Loucy (cell line): ENCODE measurements at regions not wholly inside any gene's neighbourhood (a gene's known extent, or its start where the extent isn't known, plus 50 kb on each side); places are given as distances from the start of the nearest gene placed in this dataset.

Source experiments
- H2AFZ ChIP-seq: fragments of 200-600 bp; sonication (generic); 2 replicates; pipeline ENCODE4 v1.6.0; 2016; ENCODE audit warnings: antibody characterized with exemption, mild to moderate bottlenecking, low read length, moderate library complexity
- H3F3A ChIP-seq: fragments of 200-600 bp; 2 replicates; pipeline ENCODE4 v1.6.0; 2016; ENCODE audit warnings: antibody characterized with exemption, low read depth, mild to moderate bottlenecking
- H3K27me3 ChIP-seq: fragments of 200-600 bp; sonication (generic); 2 replicates; pipeline ENCODE4 v1.6.1; 2014; ENCODE audit warnings: low read length, mild to moderate bottlenecking; ENCODE audit not compliant: insufficient read depth, poor library complexity, severe bottlenecking
- H3K36me3 ChIP-seq: fragments of 200-600 bp; sonication (generic); 2 replicates; pipeline ENCODE4 v1.6.1; 2016; ENCODE audit warnings: low read length; ENCODE audit not compliant: insufficient read depth
- H3K4me1 ChIP-seq: fragments of 200-600 bp; sonication (generic); 2 replicates; pipeline ENCODE4 v1.5.1; 2014; ENCODE audit warnings: low read length, mild to moderate bottlenecking; ENCODE audit not compliant: insufficient read depth, poor library complexity, severe bottlenecking
- H3K4me2 ChIP-seq: fragments of 200-600 bp; sonication (generic); 2 replicates; pipeline ENCODE4 v1.6.0; 2014; ENCODE audit warnings: antibody characterized with exemption, low read length, low read depth, mild to moderate bottlenecking; ENCODE audit not compliant: poor library complexity, severe bottlenecking
- H3K4me3 ChIP-seq: fragments of 200-600 bp; sonication (generic); 2 replicates; pipeline ENCODE4 v1.5.1; 2014; ENCODE audit warnings: low read length, mild to moderate bottlenecking, mixed read lengths; ENCODE audit not compliant: poor library complexity, severe bottlenecking
- H3K79me2 ChIP-seq: fragments of 200-600 bp; sonication (generic); 2 replicates; pipeline ENCODE4 v1.6.1; 2014; ENCODE audit warnings: low read length; ENCODE audit not compliant: insufficient read depth
- H3K9ac ChIP-seq: fragments of 200-600 bp; sonication (generic); 2 replicates; pipeline ENCODE4 v1.6.0; 2014; ENCODE audit warnings: mild to moderate bottlenecking, low read depth, low read length, moderate library complexity; ENCODE audit not compliant: poor library complexity, severe bottlenecking
- H3K9me2 ChIP-seq: fragments of 200-600 bp; sonication (generic); replicated peaks from 2 replicates; pipeline ENCODE4 v1.6.1; 2016; ENCODE audit warnings: low read depth, low read length, mixed read lengths
- H3K9me3 ChIP-seq: fragments of 200-600 bp; sonication (generic); 2 replicates; pipeline ENCODE4 v1.6.1; 2014; ENCODE audit warnings: mild to moderate bottlenecking, antibody characterized with exemption, low read length, low read depth; ENCODE audit not compliant: insufficient read depth
- H4K20me1 ChIP-seq: fragments of 200-600 bp; sonication (generic); 2 replicates; pipeline ENCODE4 v1.6.0; 2014; ENCODE audit warnings: antibody characterized with exemption, low read length, mild to moderate bottlenecking; ENCODE audit not compliant: insufficient read depth, poor library complexity, severe bottlenecking
- CTCF ChIP-seq: fragments of 200-600 bp; sonication (generic); conservative IDR thresholded peaks from 2 replicates; pipeline ENCODE4 v1.5.1; 2014; ENCODE audit warnings: mild to moderate bottlenecking, antibody characterized with exemption, low read length
- EZH2phosphoT487 ChIP-seq: fragments of 200-600 bp; IDR thresholded peaks from 2 replicates; pipeline ENCODE4 v1.6.1; 2018; ENCODE audit warnings: antibody characterized with exemption, mild to moderate bottlenecking, moderate library complexity, borderline replicate concordance

DNA sequence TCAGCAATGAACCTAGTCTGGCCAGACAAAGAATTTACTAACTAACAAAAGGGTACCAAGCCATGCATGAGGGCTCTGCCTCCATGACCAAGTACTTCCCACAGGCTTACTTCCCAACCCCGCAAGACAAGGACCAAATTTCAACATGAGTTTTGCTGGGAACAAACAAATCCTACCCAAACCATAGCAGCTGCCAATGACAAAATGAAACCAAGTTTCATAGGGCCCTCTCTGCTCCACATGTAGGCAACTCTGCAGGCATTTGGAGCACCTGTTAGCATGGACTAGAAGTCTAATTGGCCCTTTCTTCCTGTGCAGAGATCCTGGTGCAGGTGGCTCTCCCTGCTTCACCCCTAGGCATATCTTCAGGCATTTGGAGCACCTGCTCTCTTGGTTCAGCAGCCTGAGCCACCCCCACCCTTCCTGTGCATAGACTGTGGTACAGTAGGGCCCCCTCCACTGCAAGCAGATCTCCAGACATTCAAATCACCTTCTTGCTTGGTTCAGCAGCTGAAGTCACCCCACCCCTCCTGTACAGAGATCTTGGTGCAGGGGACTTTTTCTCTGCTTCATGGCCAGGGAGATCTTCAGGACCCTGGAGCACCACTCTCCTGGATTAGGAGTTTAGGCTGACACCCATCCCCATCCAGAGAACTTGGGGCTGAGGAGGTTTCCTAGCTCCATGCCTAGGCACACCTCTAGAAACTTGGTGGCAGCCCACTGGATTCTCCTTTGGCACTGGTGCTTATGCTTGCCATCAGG lies 308.7 kb downstream of the RPAP3 start:
- peaks cover 20% of the 10 kb centered on the region for H3K4me1 ChIP-seq
- H3K27me3 ChIP-seq: no peaks in the 10 kb centered on the region
- peak overlapping the region; percentile 24 for H3K4me2 ChIP-seq
- peak overlapping the region; percentile 77 for H2AFZ ChIP-seq
- no peaks in the 10 kb centered on the region for H3K36me3 ChIP-seq
- H3K9me2 ChIP-seq: no peaks in the 10 kb centered on the region
- TF ChIP-seq CTCF (no peak), EZH2phosphoT487 (no peak)
- H4K20me1 ChIP-seq: no peaks in the 10 kb centered on the region
- no peaks in the 10 kb centered on the region for H3F3A ChIP-seq
- no peaks in the 10 kb centered on the region for H3K9me3 ChIP-seq
- no peak overlapping the region for H3K4me3 ChIP-seq
- no peak overlapping the region for H3K9ac ChIP-seq
- no peaks in the 10 kb centered on the region for H3K79me2 ChIP-seq

DNA sequence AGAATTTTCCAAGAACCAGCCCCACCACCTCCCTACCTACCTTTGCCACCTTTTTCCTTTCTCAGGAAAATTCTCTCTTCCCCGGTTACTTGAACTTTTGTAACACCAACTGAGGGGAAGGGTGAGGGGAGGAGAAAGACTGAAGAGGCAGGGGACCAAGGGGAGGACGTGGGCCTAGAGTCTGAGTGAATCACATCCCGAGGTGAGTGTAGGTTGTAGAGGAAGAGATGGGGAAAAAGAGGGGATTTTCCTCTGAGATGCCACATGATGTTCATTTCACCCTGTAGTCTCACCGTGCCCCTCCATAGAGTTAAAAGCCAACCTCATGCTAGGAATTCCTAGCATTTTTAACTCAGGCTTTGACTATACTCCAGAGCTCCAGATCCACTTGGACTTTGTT lies 311.8 kb downstream of the RPAP3 start:
- no peak for TF ChIP-seq EZH2phosphoT487
- TF ChIP-seq CTCF: no peak
- no peaks in the 10 kb centered on the region for H3K79me2 ChIP-seq

GRCh38 chr12:47393403-47393790 lies 312.4 kb downstream of the RPAP3 start:
- Histone ChIP-seq H3K9me2 (no peaks in the 10 kb centered on the region), H3K9me3 (no peaks in the 10 kb centered on the region), H2AFZ (no peak overlapping the region), H3K36me3 (no peaks in the 10 kb centered on the region), H3F3A (no peaks in the 10 kb centered on the region), H3K4me2 (no peak overlapping the region), H3K27me3 (no peaks in the 10 kb centered on the region), H3K4me3 (no peak overlapping the region), H4K20me1 (no peaks in the 10 kb centered on the region), H3K9ac (no peak overlapping the region), H3K79me2 (no peaks in the 10 kb centered on the region), H3K4me1 (peaks cover 20% of the 10 kb centered on the region)
- no peak for TF ChIP-seq CTCF
- no peak for TF ChIP-seq EZH2phosphoT487

More for the DNA sequence above, 311.8 kb downstream of the RPAP3 start:
- Histone ChIP-seq H3K9me3 (no peaks in the 10 kb centered on the region), H3F3A (no peaks in the 10 kb centered on the region), H4K20me1 (no peaks in the 10 kb centered on the region), H3K27me3 (no peaks in the 10 kb centered on the region), H3K4me1 (peaks cover 20% of the 10 kb centered on the region), H3K4me3 (no peak overlapping the region), H2AFZ (no peak overlapping the region), H3K9ac (no peak overlapping the region), H3K9me2 (no peaks in the 10 kb centered on the region), H3K36me3 (no peaks in the 10 kb centered on the region), H3K4me2 (no peak overlapping the region)
